HEK293 (cell line): ENCODE measurements at regions not wholly inside any gene's neighbourhood (a gene's known extent, or its start where the extent isn't known, plus 50 kb on each side); places are given as distances from the start of the nearest gene placed in this dataset.

ENCODE experiments used
- CTCF ChIA-PET: fragments of 350-600 bp; formaldehyde crosslinking; extraction: SDS; loops from one replicate; lab custom pipeline; 2021; ENCODE audit warnings: antibody characterized with exemption; lab: Yijun Ruan, JAX
- POLR2A ChIA-PET: fragments of 300-600 bp; formaldehyde crosslinking; extraction: SDS; loops from one replicate; lab custom pipeline; 2020; ENCODE audit warnings: antibody characterized with exemption, inconsistent platforms; lab: Yijun Ruan, JAX
- H3K27ac ChIP-seq: fragments of 200-500 bp; sonication (Bioruptor generic); 2 replicates; pipeline ENCODE4 v1.5.1; 2014; ENCODE audit warnings: low read depth, low read length, control low read depth, inconsistent platforms; ENCODE audit errors: extremely low read depth
- H3K36me3 ChIP-seq, 2 experiments: fragments of 200-500 bp in 1 of 2; sonication (Bioruptor generic) in 1 of 2; 1 replicate in 1 of 2; 2 replicates in 1 of 2; pipeline ENCODE4 v1.5.1; 2014 to 2017; ENCODE audit warnings: inconsistent platforms in 2 of 2, low read length in 2 of 2; ENCODE audit not compliant: control insufficient read depth in 2 of 2, insufficient read depth in 1 of 2
- H3K4me1 ChIP-seq: fragments of 200-500 bp; sonication (Bioruptor generic); 2 replicates; pipeline ENCODE4 v1.5.1; 2014; ENCODE audit warnings: mild to moderate bottlenecking, low read length, inconsistent platforms; ENCODE audit not compliant: control insufficient read depth, insufficient read depth
- H3K4me3 ChIP-seq: 2 replicates; pipeline ENCODE4 v1.5.1; 2011; ENCODE audit warnings: low read depth, mild to moderate bottlenecking, control low read depth, low read length, moderate library complexity
- H3K9me3 ChIP-seq: fragments of 200-500 bp; sonication (Bioruptor generic); 2 replicates; pipeline ENCODE4 v1.5.1; 2014; ENCODE audit warnings: low read depth, low read length, inconsistent platforms; ENCODE audit not compliant: control insufficient read depth, insufficient read depth
- MYNN ChIP-seq: fragments of 450-650 bp; formaldehyde crosslinking; IDR thresholded peaks from 2 replicates; pipeline ENCODE4 v1.5.1; 2016; ENCODE audit warnings: missing biosample characterization, missing genetic modification characterization, borderline replicate concordance
- OSR2 ChIP-seq: fragments of 450-650 bp; formaldehyde crosslinking; IDR thresholded peaks from 2 replicates; pipeline ENCODE4 v1.5.1; 2016; ENCODE audit warnings: missing biosample characterization, missing genetic modification characterization
- SALL2 ChIP-seq: fragments of 450-650 bp; formaldehyde crosslinking; IDR thresholded peaks from 2 replicates; pipeline ENCODE4 v1.5.0; 2017; ENCODE audit warnings: missing biosample characterization, mild to moderate bottlenecking, missing genetic modification characterization, borderline replicate concordance
- ZBTB17 ChIP-seq: fragments of 450-650 bp; formaldehyde crosslinking; IDR thresholded peaks from 2 replicates; pipeline ENCODE4 v1.5.1; 2016; ENCODE audit warnings: missing biosample characterization, missing genetic modification characterization
- ZNF391 ChIP-seq: fragments of 450-650 bp; formaldehyde crosslinking; IDR thresholded peaks from 2 replicates; pipeline ENCODE4 v1.5.1; 2016; ENCODE audit warnings: low read depth, missing biosample characterization, missing genetic modification characterization, borderline replicate concordance
- ZNF404 ChIP-seq: fragments of 450-650 bp; formaldehyde crosslinking; IDR thresholded peaks from 2 replicates; pipeline ENCODE4 v1.5.1; 2017; ENCODE audit warnings: missing biosample characterization, missing genetic modification characterization
- ZNF549 ChIP-seq: fragments of 450-650 bp; IDR thresholded peaks from 2 replicates; pipeline ENCODE4 v1.5.1; 2018; ENCODE audit warnings: missing biosample characterization, missing genetic modification characterization, mild to moderate bottlenecking, inconsistent platforms, moderate library complexity
- ZNF560 ChIP-seq: fragments of 450-650 bp; formaldehyde crosslinking; IDR thresholded peaks from 2 replicates; pipeline ENCODE4 v1.5.1; 2017; ENCODE audit warnings: missing biosample characterization, missing genetic modification characterization, borderline replicate concordance
- ZNF585B ChIP-seq: fragments of 450-650 bp; formaldehyde crosslinking; IDR thresholded peaks from 2 replicates; pipeline ENCODE4 v1.5.1; 2016; ENCODE audit warnings: missing biosample characterization, missing genetic modification characterization
- ZNF658 ChIP-seq: fragments of 450-650 bp; formaldehyde crosslinking; IDR thresholded peaks from 2 replicates; pipeline ENCODE4; 2016; ENCODE audit warnings: missing biosample characterization, missing genetic modification characterization
- ZNF76 ChIP-seq: fragments of 450-650 bp; formaldehyde crosslinking; IDR thresholded peaks from 2 replicates; pipeline ENCODE4; 2016; ENCODE audit warnings: low read depth, missing biosample characterization, missing genetic modification characterization, borderline replicate concordance
- ZNF777 ChIP-seq: fragments of 450-650 bp; formaldehyde crosslinking; IDR thresholded peaks from 2 replicates; pipeline ENCODE4 v1.5.1; 2017; ENCODE audit warnings: missing biosample characterization, missing genetic modification characterization, borderline replicate concordance
- TF ChIP-seq, protein P1 (sequence below): fragments of 450-650 bp; formaldehyde crosslinking; IDR thresholded peaks from 2 replicates; pipeline ENCODE4 v1.5.1; 2016; ENCODE audit warnings: missing biosample characterization, missing genetic modification characterization
- TF ChIP-seq, protein P2 (sequence below): fragments of 450-650 bp; formaldehyde crosslinking; conservative IDR thresholded peaks from 2 replicates; pipeline ENCODE4 v1.5.1; 2016; ENCODE audit warnings: low read depth, missing biosample characterization, missing genetic modification characterization
- TF ChIP-seq, protein P3 (sequence below): fragments of 450-650 bp; formaldehyde crosslinking; IDR thresholded peaks from 2 replicates; pipeline ENCODE4 v1.5.1; 2016; ENCODE audit warnings: missing biosample characterization, missing genetic modification characterization
- TF ChIP-seq, protein P4 (sequence below): fragments of 450-650 bp; formaldehyde crosslinking; IDR thresholded peaks from 2 replicates; pipeline ENCODE4 v1.5.1; 2016; ENCODE audit warnings: missing biosample characterization, missing genetic modification characterization
- TF ChIP-seq, protein P5 (sequence below): sonication (generic); formaldehyde crosslinking; IDR thresholded peaks from 2 replicates; pipeline ENCODE4 v1.8.1; 2022; ENCODE audit warnings: mild to moderate bottlenecking, moderate library complexity, missing genetic modification reagents

DNA sequence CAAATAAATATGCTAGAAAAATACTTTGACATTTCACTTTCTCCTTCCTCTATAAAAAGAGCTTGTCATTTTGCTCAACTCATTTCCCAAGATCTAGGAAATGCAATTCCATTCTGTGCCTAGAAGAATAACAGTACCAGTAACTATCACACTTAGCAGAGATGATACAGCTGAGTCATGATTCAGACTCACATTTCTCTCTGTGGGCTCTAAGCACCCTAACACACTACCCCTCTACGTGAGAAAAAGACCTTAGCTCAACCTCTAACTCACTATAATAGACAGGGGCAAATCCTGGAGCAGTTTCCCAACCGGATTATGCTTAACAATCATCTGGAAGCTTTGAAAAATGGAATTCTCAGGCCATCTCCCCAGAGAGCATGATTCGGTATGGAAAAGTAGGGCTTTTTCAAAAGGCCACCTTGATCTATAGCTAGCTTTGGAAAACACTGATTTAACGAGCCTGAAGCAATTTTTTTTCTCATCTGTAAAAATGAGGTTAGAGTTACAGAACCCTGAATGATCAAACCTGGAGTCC is 1312.3 kb upstream of the PIK3C3 start:
- POLR2A ChIA-PET, result no interaction called here
- TF ChIP-seq ZNF585B (tag by site-specific recombination) (no peak), SALL2 (tag by site-specific recombination) (no peak), ZNF560 (tag by site-specific recombination) (no peak), ZNF549 (tag by site-specific recombination) (no peak), ZNF658 (tag by site-specific recombination) (no peak), ZBTB17 (tag by site-specific recombination) (no peak), ZNF404 (no peak)
- TF ChIP-seq, protein P1, sequence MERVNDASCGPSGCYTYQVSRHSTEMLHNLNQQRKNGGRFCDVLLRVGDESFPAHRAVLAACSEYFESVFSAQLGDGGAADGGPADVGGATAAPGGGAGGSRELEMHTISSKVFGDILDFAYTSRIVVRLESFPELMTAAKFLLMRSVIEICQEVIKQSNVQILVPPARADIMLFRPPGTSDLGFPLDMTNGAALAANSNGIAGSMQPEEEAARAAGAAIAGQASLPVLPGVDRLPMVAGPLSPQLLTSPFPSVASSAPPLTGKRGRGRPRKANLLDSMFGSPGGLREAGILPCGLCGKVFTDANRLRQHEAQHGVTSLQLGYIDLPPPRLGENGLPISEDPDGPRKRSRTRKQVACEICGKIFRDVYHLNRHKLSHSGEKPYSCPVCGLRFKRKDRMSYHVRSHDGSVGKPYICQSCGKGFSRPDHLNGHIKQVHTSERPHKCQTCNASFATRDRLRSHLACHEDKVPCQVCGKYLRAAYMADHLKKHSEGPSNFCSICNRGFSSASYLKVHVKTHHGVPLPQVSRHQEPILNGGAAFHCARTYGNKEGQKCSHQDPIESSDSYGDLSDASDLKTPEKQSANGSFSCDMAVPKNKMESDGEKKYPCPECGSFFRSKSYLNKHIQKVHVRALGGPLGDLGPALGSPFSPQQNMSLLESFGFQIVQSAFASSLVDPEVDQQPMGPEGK (tag by site-specific recombination), result no peak
- TF ChIP-seq, protein P2, sequence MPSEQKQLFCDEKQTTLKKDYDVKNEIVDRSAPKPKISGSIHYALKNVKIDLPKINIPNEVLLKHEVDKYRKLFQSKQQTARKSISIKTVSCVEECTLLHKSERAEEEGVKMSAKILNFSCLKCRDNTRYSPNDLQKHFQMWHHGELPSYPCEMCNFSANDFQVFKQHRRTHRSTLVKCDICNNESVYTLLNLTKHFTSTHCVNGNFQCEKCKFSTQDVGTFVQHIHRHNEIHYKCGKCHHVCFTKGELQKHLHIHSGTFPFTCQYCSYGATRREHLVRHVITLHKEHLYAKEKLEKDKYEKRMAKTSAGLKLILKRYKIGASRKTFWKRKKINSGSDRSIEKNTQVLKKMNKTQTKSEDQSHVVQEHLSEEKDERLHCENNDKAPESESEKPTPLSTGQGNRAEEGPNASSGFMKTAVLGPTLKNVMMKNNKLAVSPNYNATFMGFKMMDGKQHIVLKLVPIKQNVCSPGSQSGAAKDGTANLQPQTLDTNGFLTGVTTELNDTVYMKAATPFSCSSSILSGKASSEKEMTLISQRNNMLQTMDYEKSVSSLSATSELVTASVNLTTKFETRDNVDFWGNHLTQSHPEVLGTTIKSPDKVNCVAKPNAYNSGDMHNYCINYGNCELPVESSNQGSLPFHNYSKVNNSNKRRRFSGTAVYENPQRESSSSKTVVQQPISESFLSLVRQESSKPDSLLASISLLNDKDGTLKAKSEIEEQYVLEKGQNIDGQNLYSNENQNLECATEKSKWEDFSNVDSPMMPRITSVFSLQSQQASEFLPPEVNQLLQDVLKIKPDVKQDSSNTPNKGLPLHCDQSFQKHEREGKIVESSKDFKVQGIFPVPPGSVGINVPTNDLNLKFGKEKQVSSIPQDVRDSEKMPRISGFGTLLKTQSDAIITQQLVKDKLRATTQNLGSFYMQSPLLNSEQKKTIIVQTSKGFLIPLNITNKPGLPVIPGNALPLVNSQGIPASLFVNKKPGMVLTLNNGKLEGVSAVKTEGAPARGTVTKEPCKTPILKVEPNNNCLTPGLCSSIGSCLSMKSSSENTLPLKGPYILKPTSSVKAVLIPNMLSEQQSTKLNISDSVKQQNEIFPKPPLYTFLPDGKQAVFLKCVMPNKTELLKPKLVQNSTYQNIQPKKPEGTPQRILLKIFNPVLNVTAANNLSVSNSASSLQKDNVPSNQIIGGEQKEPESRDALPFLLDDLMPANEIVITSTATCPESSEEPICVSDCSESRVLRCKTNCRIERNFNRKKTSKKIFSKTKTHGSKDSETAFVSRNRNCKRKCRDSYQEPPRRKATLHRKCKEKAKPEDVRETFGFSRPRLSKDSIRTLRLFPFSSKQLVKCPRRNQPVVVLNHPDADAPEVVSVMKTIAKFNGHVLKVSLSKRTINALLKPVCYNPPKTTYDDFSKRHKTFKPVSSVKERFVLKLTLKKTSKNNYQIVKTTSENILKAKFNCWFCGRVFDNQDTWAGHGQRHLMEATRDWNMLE (tag by site-specific recombination), result no peak
- TF ChIP-seq, protein P3, sequence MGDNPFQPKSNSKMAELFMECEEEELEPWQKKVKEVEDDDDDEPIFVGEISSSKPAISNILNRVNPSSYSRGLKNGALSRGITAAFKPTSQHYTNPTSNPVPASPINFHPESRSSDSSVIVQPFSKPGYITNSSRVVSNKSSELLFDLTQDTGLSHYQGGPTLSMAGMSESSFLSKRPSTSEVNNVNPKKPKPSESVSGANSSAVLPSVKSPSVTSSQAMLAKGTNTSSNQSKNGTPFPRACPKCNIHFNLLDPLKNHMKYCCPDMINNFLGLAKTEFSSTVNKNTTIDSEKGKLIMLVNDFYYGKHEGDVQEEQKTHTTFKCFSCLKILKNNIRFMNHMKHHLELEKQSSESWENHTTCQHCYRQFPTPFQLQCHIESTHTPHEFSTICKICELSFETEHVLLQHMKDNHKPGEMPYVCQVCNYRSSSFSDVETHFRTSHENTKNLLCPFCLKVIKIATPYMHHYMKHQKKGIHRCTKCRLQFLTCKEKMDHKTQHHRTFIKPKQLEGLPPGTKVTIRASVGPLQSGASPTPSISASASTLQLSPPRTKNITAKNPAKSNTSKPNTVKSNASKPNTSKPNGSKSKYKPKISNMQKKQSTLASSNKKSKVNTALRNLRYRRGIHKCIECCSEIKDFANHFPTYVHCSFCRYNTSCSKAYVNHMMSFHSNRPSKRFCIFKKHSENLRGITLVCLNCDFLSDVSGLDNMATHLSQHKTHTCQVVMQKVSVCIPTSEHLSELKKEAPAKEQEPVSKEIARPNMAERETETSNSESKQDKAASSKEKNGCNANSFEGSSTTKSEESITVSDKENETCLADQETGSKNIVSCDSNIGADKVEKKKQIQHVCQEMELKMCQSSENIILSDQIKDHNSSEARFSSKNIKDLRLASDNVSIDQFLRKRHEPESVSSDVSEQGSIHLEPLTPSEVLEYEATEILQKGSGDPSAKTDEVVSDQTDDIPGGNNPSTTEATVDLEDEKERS, result no peak
- H3K4me1 ChIP-seq, result no peaks in the 10 kb centered on the region
- no peak overlapping the region for H3K4me3 ChIP-seq
- CTCF ChIA-PET, result interaction anchor here (0.6 kb wide), 1 partner anchor 117 kb away, joined by 3 read pairs; no protein-coding TSS in a partner anchor
- H3K36me3 ChIP-seq, result no peaks in the 10 kb centered on the region
- no peak overlapping the region for H3K27ac ChIP-seq
- H3K9me3 ChIP-seq, result no peaks in the 10 kb centered on the region

DNA sequence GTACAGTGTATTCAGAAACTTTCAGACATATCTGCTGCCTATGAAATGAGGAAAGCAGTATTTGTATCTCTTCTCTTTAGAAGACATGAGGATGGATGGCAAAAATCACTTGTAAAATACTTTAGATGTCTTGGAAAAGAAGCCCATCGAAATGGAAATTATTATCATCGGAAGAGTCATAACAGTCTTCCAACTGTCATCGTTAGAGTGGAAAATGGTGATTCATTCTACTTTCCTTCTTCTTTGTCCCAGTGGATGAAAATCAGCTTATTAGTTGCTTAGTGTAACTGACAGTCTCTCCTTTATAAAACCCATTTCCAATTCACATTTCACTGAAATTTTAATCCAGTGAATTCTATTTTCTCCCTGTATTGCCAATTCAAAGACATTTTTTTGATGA is 1323.7 kb upstream of the PIK3C3 start:
- Histone ChIP-seq H3K27ac (no peak overlapping the region), H3K36me3 (no peaks in the 10 kb centered on the region), H3K4me1 (no peaks in the 10 kb centered on the region), H3K9me3 (no peaks in the 10 kb centered on the region), H3K4me3 (no peak overlapping the region)
- ChIA-PET POLR2A (no interaction called here), CTCF (interaction anchor here (0.8 to 1.1 kb wide), 2 partner anchors 12 to 279 kb away, joined by 3 read pairs; no protein-coding TSS in a partner anchor)
- TF ChIP-seq, protein P4, sequence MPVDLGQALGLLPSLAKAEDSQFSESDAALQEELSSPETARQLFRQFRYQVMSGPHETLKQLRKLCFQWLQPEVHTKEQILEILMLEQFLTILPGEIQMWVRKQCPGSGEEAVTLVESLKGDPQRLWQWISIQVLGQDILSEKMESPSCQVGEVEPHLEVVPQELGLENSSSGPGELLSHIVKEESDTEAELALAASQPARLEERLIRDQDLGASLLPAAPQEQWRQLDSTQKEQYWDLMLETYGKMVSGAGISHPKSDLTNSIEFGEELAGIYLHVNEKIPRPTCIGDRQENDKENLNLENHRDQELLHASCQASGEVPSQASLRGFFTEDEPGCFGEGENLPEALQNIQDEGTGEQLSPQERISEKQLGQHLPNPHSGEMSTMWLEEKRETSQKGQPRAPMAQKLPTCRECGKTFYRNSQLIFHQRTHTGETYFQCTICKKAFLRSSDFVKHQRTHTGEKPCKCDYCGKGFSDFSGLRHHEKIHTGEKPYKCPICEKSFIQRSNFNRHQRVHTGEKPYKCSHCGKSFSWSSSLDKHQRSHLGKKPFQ, result no peak
- TF ChIP-seq ZNF391 (tag by site-specific recombination), result no peak
- TF ChIP-seq, protein P5, sequence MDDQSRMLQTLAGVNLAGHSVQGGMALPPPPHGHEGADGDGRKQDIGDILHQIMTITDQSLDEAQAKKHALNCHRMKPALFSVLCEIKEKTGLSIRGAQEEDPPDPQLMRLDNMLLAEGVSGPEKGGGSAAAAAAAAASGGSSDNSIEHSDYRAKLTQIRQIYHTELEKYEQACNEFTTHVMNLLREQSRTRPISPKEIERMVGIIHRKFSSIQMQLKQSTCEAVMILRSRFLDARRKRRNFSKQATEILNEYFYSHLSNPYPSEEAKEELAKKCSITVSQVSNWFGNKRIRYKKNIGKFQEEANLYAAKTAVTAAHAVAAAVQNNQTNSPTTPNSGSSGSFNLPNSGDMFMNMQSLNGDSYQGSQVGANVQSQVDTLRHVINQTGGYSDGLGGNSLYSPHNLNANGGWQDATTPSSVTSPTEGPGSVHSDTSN (CRISPR knock-in tag), result no peak
- TF ChIP-seq ZNF777 (tag by site-specific recombination), result no peak
- no peak for TF ChIP-seq ZNF76 (tag by site-specific recombination)
- TF ChIP-seq MYNN, result no peak
- no peak for TF ChIP-seq OSR2 (tag by site-specific recombination)
